ENCODE measurements at regions not wholly inside any gene's neighbourhood (a gene's known extent, or its start where the extent isn't known, plus 50 kb on each side); places are given as distances from the start of the nearest gene placed in this dataset.

- TF ChIP-seq CTCF (optimal IDR thresholded peaks at IDR 0.05 in 1 of 3, IDR thresholded peaks at IDR 0.05 in 1 of 3, conservative IDR thresholded peaks at IDR 0.05 in 1 of 3; ENCODE audit: extremely low read depth in 1 of 3, insufficient read depth in 2 of 3, low read length in 3 of 3) = no peak
- TF ChIP-seq EZH2 (IDR thresholded peaks at IDR 0.05; ENCODE audit: low read length) = no peak
Measured at GRCh38 chr2:43123028-43123427, 103.4 kb downstream of the ZFP36L2 start.

Data from keratinocyte (primary cell).